PC-9 (cell line): ENCODE measurements at regions not wholly inside any gene's neighbourhood (a gene's known extent, or its start where the extent isn't known, plus 50 kb on each side); places are given as distances from the start of the nearest gene placed in this dataset.
A peak's percentile ranks its signal among the peaks of the same experiment; 100 is the strongest.
"Not testable (repeated sequence)": the region's sequence is repeated elsewhere in the genome, so short reads cannot be mapped to it uniquely, and the experiment has no call there.

ENCODE experiments used
- CTCF ChIP-seq: fragments of 200-600 bp; sonication (generic); conservative IDR thresholded peaks from 2 replicates; pipeline ENCODE4 v1.6.1; 2017; ENCODE audit warnings: mixed run types, antibody characterized with exemption, mild to moderate bottlenecking, moderate library complexity
- EZH2 ChIP-seq: fragments of 200-600 bp; sonication (generic); IDR thresholded peaks from 2 replicates; pipeline ENCODE4 v1.8.0; 2017; ENCODE audit warnings: antibody characterized with exemption, low read depth

- peak; percentile 31; the same call in 1 of the 2 replicates for TF ChIP-seq CTCF
- not testable (repeated sequence) for TF ChIP-seq EZH2
These were observed 147.2 kb upstream of the POMZP3 start for GRCh38 chr7:76774279-76774678.
